GM20431 (cell line): ENCODE measurements at regions not wholly inside any gene's neighbourhood (a gene's known extent, or its start where the extent isn't known, plus 50 kb on each side); places are given as distances from the start of the nearest gene placed in this dataset.

Experiments
- in situ Hi-C: fragments of 300-500 bp; cut with MseI, MboI; formaldehyde crosslinking; loops from one replicate; pipeline ENCODE4 v1.15.0; 2020; ENCODE audit warnings: low sequenced_read_pairs; ENCODE audit not compliant: unreplicated experiment

DNA sequence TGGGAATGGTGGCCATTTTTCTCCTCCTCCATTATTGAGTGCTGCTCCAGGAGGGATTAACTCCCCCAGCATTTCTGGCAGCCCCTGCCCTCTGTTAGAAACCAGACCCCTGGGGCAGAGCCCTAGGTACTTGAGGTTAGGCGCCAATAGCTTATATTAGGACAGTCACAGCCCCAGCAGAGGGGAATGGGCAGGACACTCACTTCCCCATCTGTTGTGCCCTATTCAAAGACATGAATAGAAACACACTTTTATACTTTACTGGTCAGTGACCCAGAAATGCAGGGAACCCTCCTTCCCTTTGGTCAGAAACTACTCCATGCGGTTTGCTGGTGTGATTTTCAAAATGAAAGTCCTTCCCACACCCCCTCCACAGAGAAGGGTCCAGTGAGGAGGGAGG, 267.7 kb downstream of the PTBP2 start:
- in situ Hi-C loops: no loop called here

DNA sequence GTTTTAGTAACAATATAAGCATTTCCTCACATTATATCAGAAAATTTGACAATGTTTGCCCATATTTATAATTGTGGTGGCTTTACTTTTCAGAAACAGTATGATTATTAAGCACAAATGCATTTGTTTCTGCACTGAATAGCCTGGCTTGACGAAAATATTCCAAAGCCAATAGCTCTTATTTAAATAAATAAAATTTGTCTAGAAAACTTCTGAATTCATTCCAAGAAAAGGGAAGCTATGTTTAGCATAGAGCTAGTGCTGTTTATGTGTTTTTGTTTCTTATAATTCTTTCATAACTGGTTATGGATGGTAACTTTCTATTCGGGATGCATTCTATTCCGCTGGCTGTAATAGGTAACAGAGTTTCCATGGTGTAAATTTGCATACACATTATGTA, 268.6 kb downstream of the PTBP2 start:
- in situ Hi-C loops: no loop called here

DNA sequence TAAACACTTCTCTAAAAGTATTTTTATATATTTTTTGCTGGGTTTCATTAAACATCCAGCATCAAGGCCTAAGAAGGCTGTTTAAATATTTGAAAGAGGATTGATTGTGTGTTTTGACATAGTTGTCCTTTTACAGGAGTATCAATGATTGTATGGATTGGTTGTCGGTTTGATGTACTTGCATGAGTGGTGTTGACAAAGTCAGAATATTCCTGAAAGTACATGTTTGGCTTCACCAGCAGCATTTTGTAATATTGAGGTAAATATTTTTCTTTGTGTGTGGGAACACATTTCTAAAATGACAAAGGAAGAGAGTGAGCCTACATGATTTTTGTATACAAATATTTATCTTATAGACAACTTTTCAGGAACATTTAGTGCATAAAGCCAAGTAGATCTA, 269.7 kb downstream of the PTBP2 start:
- in situ Hi-C loops: no loop called here

DNA sequence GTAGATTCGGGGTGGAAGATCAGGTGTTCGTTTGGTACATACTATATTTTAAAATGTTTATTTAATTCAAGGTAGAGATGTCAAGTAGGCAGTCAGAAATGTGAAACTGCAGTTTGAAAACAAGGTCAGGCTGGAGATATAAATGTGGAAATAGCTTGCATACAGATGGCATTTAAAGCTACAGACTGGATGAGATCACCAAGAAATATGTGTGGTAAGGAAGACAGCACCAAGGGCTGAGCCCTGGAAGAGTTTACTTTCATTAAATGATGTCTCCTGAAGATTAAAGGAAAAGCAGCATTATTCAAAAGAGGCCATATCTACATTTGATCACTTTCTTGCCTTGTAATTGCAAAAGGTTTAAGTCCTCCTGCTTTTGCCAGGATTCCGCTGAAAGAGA, 271.3 kb downstream of the PTBP2 start:
- in situ Hi-C loops: no loop called here

DNA sequence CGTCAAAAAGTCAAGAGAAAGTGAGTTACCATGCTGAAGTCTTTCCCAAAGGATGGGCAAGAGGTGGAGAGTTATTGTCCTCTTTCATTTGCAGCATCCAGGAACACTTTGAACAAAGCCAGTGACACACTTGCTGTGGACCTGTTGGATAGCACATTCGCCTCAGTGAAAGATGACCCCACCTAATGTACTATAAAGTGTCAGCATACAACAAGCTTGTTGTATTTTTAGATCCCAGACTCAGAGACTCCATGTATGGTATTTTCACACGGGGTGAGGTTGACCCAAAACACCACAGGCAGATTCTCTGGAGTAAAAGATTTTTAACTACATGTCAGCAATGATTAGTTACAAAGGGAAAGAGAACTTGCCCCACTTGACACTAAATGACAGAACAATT, 273.8 kb downstream of the PTBP2 start:
- in situ Hi-C loops: no loop called here

DNA sequence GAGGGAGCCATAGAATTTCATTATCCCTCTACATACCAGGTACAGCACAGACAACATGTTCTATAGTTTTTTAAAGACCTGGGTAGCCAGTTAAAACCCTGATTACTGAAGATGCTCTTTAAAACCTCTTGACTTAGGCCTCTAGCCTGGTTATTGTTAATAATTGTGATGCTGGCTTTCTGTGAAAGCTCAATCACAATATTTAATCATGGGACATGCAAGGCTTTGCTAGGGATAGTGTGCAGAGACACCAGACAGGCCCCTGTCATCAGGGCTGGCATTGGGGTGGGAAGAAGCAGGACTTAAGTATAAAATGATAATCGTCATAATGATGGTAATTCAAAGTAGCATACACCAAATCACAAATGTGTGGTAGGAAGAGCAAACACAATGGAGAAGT, 274.4 kb downstream of the PTBP2 start:
- in situ Hi-C loops: no loop called here

DNA sequence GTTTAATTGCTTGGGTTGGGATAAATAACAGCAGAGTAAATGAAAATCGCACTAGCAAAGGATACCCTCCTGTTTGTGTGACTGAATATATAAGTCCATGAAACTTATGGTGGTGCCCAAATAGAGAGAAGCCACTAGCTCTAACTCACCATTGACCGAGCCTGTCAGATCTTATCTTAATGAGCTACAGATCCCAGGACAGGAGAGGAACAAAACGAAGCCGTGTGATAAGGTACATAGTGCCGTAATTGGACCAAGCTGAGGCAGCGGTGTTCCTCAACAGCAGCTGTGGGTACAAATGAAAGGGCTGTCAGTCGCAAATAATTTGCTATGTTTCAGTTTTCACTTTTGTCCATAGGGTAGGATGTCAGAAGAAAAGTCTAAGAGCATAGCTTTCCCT, 276.1 kb downstream of the PTBP2 start:
- in situ Hi-C loops: no loop called here

DNA sequence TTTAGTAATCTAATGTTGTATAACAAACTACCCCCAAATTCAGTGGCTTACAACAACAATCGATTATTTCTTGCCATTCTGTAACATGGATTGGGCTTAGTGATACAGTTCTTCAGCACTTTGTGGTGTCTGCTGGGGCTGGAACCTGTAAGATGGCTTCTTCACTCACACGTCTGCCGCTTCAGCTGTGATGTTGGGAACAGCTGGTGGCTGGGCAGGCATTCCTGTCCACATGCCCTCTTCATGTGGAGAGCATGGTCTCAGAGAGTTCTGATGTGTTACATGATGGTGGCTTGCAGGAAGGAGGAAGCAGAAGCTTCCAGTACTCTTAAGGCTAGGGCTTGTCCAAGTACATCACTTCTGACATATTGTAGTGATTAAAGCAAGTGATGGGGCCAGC, 276.9 kb downstream of the PTBP2 start:
- in situ Hi-C loops: no loop called here

DNA sequence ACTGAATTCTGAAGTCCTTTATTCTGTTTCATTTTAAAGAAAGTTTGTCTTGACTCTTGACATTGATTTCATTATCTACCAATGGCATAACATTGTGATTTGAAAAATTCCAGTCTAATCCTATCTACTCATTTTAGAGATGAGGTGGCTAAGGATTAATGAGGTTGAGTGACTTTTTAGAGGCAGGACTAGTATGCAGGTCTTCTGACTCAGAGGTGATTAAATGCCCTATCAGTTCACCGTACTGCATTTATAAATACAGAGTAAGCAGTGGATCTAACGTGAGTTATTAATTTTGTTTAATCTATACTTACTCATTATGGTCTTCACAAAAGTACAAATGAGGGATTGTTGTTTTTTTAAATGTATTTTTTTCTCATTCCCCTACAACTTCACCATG, 277.6 kb downstream of the PTBP2 start:
- in situ Hi-C loops: no loop called here

DNA sequence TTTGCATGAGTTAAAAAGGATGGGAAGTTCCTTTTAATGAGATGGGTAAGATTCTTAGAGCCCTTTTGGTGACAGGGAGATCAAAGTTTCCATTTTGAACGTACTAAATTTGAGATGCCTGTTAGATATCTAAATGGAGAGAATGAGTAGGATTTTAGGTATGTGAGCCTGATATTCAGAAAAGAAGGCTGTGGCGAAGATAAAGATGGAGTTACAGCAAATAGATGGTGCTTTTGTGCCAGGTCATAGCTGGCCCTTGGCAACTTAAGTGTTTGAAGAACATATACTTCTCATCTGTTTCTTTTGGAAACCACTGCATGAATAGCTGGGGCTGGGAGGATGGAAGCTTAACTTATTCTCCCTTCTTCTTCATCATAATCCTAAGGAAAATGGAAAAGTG, 282.5 kb downstream of the PTBP2 start:
- in situ Hi-C loops: no loop called here

DNA sequence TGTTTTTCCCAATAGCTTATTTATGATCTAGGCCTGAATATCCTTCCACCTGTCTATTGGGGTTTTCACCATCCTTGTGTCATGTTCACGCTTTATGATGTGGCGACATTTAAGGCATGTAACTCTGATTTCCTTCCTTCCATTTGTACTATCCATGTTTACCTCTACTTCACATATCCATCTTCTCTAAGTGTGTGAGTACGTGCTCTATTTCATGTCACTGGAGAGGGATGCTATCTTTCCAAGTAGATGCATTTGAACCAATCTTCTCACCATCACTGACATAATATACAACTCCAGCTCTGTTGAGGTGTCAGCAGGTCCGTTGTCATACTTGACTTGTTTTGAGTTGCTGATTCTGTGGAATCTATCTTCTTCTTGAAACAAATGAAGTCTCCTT, 283.2 kb downstream of the PTBP2 start:
- in situ Hi-C loops: no loop called here

DNA sequence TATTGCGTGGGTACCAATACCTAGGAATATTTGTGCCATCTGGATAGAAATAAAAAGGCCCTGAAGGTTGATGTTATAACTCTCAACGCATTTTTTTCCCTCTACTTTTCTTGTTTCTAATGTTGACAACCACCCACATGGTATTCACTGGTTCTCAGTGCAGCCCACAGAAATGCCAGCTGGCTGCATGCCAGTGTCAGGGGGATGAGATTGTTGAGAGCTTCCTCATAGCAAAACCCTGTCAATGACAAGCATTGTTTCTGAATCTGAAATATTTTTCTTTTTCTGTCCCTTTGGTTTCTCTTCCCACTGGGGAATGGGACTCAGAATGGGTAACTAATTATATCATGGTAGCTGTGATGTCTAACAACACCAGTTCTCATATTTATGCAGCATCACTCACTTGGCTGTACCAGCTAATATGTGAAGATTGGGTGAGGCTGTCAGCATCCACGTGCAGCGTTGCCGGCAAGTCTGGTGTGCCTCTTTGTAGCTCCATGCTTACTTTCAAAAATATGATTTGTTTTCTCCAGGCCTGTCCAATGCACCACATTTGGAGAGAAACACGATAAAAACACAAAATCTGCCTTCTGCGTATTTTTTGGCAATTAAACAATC, 284.6 kb downstream of the PTBP2 start:
- in situ Hi-C loops: no loop called here

DNA sequence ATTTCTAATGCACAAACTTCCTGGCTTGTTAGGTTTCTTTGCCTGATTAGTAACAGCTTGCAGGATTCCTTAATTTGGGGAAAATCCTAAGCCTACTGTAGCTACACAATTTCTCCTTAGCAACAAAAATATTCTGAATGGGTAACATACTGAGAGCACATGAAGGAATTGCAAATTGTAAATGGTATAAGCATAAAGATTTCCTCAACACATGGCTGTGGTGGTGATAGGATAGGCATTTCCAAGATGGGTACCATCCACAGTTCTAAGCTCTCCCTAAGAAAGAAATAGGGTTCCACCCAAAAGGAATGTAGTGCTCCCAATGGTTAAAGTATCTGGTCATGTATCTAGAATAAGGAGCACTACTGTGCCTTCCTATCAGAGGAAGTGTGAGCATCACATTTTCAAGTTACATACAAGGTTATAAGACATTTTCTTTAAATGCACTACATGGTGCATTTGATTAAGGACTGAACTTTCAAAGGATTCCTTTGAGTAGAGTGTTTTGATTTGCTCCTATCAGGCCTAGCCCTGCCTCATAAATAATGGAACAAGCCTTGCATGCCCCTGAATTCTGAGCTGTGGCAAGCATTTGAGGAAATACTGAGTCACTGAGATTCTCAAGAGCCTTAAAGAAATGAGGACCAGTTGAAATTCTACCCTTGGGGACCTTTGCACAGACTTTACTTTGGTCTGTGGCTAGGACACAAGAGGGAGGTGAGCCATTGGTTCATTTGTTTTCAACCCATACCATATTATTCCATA, 286.4 kb downstream of the PTBP2 start:
- in situ Hi-C loops: no loop called here

DNA sequence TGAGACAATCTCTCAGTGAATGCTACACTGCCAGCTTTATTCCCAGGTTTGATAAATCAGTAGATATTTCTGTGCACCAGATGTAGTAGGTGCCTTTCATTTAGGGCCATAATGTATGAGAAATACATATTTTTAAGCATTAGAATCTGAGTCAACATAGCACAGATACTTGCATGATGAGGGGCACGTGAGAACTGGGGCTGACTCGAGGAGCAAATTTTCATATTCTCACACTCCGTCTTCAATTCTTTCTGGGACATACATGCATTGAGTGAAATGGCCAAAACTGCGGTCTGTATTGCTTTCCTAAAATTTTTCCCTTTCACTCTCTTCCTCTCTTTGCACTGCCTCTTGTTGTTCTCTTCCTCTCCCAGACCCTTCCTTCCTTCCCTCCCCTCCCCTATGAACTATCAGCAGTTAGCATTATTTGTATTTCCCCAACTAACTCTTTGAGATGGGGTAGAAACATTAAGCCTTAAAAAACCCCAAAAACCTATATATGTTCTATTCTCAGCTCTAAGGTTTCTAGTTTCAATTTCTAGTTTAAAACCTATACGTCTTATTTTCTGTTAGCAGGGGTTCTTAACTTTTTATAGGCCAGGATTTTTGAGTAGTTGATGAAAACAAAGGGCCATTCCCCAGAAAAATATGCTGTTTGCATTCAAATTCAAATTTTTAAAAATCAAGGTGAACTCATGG, 289.1 kb downstream of the PTBP2 start:
- in situ Hi-C loops: no loop called here

DNA sequence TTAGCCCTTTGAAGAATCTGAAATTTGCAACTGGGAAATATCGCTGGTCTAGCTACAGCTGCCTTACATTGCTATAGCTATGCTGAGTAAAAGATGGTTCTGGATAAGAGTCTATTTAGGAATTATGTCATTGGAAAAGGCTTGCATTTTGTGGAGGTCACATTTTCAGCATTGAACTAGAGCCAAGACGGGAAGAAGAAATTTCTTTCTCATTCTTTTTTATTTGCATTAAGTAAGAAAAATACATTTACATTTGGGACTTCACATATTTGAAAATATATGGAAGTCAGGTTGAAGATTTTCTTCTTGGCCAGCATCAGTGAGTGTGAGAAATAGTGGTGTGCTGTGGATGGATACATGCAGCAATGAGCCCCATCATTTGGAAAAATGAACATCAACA, 291.6 kb downstream of the PTBP2 start:
- in situ Hi-C loops: no loop called here

DNA sequence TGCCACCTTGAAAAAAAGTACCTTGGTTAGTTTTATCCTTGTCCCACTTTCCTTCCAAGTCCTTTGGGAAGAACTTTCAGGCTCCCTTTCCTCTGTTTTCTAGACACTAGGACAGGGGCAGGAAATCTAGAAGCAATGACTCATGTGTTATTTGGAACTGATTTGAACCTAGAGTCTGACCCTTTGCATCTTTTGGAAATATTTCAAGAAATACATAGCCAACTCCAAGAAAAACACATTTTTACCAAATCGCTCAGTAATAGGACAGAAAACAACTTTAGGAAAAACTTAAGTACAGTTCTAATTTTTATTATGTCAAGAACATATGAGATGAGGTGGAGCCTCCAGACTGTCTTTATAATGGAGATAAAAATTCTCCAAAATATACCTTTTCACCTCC, 292.4 kb downstream of the PTBP2 start:
- in situ Hi-C loops: no loop called here

DNA sequence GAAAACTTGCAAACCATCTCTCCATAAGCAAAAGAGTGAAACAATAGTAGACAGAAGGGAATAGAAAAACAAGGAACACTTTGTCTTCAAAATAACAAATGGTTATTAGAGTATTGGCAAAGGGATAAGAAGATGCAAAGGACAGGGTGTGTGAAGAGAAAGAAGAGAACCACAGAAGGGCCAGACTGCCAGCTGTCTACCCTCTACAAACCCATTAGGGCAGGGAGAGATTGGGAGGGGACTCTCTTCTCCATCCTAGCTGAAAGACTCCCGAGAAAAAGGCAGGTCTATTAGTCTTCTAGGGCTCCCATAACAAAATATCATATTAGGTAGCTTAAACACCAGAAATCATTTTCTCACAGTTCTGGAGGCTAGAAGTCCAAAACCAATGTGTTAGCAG, 292.8 kb downstream of the PTBP2 start:
- in situ Hi-C loops: no loop called here

DNA sequence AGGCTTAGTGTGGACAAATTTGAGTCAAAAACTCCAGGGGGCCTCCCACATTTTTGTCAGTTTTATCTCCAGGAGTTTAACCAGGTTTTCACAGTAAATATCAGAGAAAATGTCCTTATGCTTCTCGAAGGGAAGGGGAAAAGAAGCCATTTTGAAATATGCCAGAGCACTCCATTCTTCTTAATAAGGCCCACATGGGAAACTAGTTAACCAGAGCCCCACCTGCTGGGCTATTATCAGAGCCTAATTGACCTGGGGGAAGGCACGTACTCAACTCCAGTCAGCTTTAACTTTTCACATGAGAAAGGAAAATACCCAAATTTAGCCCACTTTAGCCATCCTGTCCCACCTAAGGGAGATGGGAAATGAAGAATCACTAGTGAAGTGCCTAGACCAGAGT, 296.3 kb downstream of the PTBP2 start:
- in situ Hi-C loops: no loop called here
